ENCODE measurements at regions not wholly inside any gene's neighbourhood (a gene's known extent, or its start where the extent isn't known, plus 50 kb on each side); places are given as distances from the start of the nearest gene placed in this dataset.
"Not testable (repeated sequence)": the region's sequence is repeated elsewhere in the genome, so short reads cannot be mapped to it uniquely, and the experiment has no call there.

GRCh38 chr7:142495301-142495700 lies 237.4 kb upstream of the PRSS58 start:
- not testable (repeated sequence) for DNase-seq

GRCh38 chr7:142494021-142494420 lies 236.2 kb upstream of the PRSS58 start:
- DNase-seq: no peak

GRCh38 chr7:142488842-142489241 lies 231.0 kb upstream of the PRSS58 start:
- DNase-seq: no peak

GRCh38 chr7:142488036-142488633 lies 230.3 kb upstream of the PRSS58 start:
- DNase-seq: no peak

GRCh38 chr7:142487565-142487964 lies 229.7 kb upstream of the PRSS58 start:
- not testable (repeated sequence) for DNase-seq

- no peak for DNase-seq
Observed at GRCh38 chr7:142487124-142487523, 229.3 kb upstream of the PRSS58 start.

- DNase-seq: no peak
Observed at GRCh38 chr7:142485617-142486226, 227.9 kb upstream of the PRSS58 start.

GRCh38 chr7:142483659-142484317 lies 225.9 kb upstream of the PRSS58 start:
- no peak for DNase-seq

GRCh38 chr7:142482891-142483658 lies 225.2 kb upstream of the PRSS58 start:
- peak; percentile 53 for DNase-seq

- DNase-seq: no peak
Observed at GRCh38 chr7:142481548-142481947, 223.7 kb upstream of the PRSS58 start.

GRCh38 chr7:142478479-142479220 lies 220.8 kb upstream of the PRSS58 start:
- DNase-seq: no peak

GRCh38 chr7:142477801-142478200 lies 219.9 kb upstream of the PRSS58 start:
- not testable (repeated sequence) for DNase-seq

- no peak for DNase-seq
Observed at GRCh38 chr7:142477079-142477651, 219.3 kb upstream of the PRSS58 start.

GRCh38 chr7:142476077-142476476 lies 218.2 kb upstream of the PRSS58 start:
- DNase-seq: no peak

GRCh38 chr7:142471820-142472219 lies 214.0 kb upstream of the PRSS58 start:
- no peak for DNase-seq

GRCh38 chr7:142470544-142470830 lies 212.6 kb upstream of the PRSS58 start:
- DNase-seq: no peak

- no peak for DNase-seq
Observed at GRCh38 chr7:142469696-142470543, 212.1 kb upstream of the PRSS58 start.

- no peak for DNase-seq
Observed at GRCh38 chr7:142468871-142469665, 211.2 kb upstream of the PRSS58 start.

GRCh38 chr7:142467056-142467655 lies 209.3 kb upstream of the PRSS58 start:
- DNase-seq: not testable (repeated sequence)

- no peak for DNase-seq
Observed at GRCh38 chr7:142463401-142463850, 205.6 kb upstream of the PRSS58 start.

All from activated CD4-positive, CD25-positive, alpha-beta regulatory T cell treated with anti-CD3 and anti-CD28 coated beads, Interleukin-2, amount 50 U/mL, for 72 hours (primary cell).